Occipital lobe (tissue), 1 donor: ENCODE measurements at regions not wholly inside any gene's neighbourhood (a gene's known extent, or its start where the extent isn't known, plus 50 kb on each side); places are given as distances from the start of the nearest gene placed in this dataset.
"Not testable (repeated sequence)": the region's sequence is repeated elsewhere in the genome, so short reads cannot be mapped to it uniquely, and the experiment has no call there.

ENCODE experiments used
- DNase-seq: peaks from one replicate; lab custom pipeline; 2025; lab: John Stamatoyannopoulos, UW

DNA sequence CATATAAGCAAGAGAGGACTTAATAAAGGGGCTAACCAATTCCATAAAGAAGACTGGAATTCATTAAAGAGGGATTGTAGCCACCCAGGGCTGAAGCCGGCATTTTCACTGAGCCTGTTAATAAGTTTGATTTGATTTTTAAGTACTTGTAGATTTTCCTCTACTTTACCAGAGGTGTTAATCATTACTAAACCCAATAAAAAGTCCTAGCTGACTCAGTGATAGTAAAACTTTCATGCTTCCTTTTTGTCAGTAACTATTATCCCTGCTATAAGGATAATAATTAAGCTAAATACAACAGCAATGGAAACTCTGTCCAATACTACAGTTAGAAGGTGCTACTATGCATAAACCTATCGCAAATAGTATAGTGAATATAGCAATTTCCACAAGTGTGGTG is 260.2 kb downstream of the CEMIP2 start:
- DNase-seq, result not testable (repeated sequence)

- DNase-seq, result no peak
These were observed 261.5 kb downstream of the CEMIP2 start for GRCh38 chr9:71506821-71507220.

- no peak for DNase-seq
These were observed 263.7 kb downstream of the CEMIP2 start for GRCh38 chr9:71504636-71505035.

GRCh38 chr9:71498691-71499090 is 269.6 kb downstream of the CEMIP2 start:
- no peak for DNase-seq

DNA sequence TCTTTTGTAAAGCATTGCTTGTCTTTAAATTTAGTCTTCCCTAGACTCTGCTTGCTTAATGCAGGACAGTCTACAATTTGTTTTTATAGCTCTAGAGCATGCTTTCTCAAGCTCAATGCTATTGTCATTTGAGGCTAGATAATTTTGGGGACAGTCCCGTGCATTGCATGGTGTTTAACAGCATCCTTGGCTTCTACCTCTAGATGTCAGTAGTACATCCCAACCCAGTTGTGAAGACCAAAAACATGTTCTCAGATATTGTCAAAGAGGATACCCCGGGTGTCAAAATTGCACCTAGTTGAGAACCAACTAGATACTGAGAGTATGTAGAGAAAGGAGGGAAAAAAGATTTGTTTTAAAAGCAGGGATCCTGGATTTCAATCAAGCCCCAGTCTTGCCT is 277.5 kb downstream of the CEMIP2 start:
- DNase-seq, result no peak

DNA sequence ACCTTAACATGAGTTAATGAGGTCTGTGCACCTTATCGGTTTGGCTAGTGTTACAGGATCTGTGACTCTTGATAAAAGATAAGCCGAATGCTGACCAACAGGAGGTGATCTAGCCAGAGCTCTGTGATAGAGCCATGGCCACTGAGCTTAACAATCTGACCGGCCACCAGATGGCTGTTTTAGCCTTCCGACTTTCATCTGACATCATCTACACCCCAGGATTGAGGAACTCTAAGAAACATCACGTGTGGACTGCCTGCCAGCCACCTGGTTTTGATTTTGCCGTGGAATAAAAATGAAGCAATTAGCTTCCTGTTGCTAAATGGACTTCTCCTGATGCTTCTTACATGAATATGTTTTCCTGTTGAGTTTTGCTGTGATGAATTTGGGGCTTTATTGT is 281.3 kb downstream of the CEMIP2 start:
- no peak for DNase-seq

DNA sequence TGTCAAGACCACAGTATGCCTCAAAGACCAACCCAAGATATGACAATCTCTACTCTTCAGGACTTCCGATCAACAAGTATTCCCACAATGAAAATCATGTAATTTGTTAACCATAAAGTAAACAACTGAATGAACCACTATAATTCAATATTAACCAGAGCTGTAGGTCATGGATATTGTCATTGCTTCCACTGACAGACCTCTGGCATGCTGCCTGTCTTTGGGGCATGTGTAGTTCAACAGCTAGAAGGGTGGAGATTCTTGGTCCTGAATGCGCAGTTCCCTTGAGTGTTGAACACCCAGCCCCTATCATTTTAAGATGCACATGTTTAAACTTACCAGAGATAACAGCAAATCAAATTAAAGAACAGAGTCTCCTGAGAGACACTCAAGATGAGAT is 283.0 kb downstream of the CEMIP2 start:
- no peak for DNase-seq

- no peak for DNase-seq
These were observed 284.9 kb downstream of the CEMIP2 start for GRCh38 chr9:71483436-71483835.

GRCh38 chr9:71479621-71480020 is 288.7 kb downstream of the CEMIP2 start:
- no peak for DNase-seq

DNA sequence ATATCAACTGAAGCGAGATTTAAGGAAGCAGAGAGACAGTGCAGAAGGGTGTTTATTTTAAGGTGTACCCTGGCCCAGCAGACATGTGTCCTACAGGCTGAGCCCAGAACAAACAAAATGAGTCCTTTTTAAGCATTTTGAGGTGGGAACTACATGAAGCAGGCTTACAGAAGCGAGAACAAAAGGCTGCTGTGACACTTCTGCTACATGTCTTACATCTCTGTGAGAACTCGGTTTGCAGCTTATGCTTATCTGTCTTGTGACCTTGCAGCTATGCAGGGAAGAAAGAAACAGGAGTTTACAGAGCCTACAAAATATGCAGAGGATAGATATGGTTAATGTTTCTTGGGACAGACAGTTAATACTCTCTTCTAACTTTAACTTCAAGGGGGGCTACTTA is 295.9 kb downstream of the CEMIP2 start:
- DNase-seq, result no peak

DNA sequence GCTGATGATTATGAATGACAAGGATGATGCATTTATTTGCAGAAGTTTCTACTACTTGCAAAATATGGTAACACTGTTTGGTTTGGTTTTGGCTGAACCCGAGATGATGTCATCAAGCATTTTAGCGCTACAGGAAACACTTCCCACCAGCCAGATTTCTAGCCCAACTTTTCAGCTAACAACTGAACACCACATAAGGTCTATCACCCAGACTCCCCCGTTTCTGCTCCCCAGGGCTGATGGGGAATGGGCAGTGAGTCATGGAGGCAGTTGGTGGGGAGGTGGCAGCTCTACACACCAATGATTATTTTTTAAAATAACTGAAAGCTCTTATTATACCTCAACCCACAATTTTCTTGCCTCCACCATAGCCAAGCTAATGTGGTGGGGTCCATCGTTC is 302.9 kb downstream of the CEMIP2 start:
- DNase-seq, result no peak

DNA sequence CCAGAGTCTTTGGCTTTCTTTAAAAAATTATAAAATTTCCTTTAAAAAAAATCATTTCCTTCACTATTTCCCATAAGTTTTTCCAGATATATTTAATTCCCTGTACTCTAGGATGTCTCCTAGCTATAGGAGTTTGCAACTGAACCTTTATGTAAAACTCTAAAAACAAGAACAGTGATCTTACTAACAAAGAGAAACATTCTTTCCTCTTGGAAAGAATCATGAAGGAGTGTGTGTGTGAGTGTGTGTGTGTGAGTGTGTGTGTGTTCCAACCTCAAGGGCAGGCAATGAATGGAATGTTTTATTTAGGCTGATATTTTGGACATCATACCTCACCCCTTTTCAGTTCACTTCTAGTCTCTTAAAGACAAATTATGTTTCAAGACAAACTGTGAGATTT is 309.2 kb downstream of the CEMIP2 start:
- DNase-seq, result no peak

- DNase-seq, result peak; percentile 24
These were observed 321.6 kb downstream of the CEMIP2 start for GRCh38 chr9:71446473-71447411.

DNA sequence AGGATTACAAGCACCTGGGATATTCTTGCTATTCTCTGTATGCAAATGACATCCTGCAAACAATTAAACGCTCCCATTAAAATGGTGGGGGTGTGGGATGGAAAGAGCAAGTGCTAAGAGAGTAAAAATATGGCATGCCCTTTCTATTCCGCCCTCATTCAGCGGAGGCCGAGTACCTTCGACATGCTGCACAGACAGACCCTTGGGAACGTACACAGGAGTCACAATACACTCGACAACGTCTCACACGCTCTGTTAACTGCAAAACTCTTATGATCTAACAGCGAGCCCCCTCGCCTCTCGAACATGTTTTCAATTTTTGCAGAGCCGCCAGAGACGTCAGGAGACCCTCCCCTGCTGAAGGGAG is 322.2 kb downstream of the CEMIP2 start:
- DNase-seq, result no peak

- no peak for DNase-seq
These were observed 321.5 kb upstream of the TRPM3 start for GRCh38 chr9:71442937-71443336.

GRCh38 chr9:71441266-71441665 is 319.8 kb upstream of the TRPM3 start:
- no peak for DNase-seq

DNA sequence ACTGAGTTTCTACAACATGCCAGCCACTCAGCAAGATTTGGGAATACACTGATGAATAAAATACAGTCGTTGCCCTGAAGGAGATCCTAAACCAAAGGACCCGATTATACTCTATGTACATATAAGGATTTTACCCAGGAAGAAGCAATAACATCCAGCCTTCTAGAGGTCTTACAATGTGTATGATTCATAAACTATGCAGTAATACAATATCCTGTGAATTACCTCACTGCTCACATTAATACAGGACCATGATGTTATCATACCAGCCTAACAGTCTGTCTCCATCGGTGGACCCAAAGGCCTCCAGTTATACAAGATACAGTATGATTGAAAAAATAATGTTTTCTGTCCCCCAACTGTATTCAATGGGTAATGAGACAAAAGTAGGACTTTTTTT is 310.5 kb upstream of the TRPM3 start:
- no peak for DNase-seq

GRCh38 chr9:71407341-71407740 is 285.9 kb upstream of the TRPM3 start:
- DNase-seq, result not testable (repeated sequence)

DNA sequence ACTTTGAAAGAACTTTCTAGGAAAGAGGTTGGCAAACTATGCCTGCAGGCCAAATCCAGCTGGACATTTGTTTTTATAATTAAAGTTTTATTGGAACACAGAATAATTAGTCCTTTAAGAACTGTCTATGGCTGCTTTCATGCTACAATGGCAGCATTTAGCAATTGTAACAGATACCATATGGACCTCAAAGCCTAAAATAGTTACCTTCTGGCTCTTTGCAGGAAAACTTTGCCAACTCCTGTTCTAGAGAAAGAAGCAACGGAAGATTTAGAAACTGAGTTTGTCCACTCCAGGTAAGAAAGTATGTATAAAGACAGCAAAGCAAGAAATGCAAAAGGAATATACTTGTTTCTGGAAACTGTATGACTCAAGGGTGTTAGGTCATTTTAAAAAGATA is 281.7 kb upstream of the TRPM3 start:
- DNase-seq, result no peak

- DNase-seq, result no peak
These were observed 271.6 kb upstream of the TRPM3 start for GRCh38 chr9:71393005-71393404.

DNA sequence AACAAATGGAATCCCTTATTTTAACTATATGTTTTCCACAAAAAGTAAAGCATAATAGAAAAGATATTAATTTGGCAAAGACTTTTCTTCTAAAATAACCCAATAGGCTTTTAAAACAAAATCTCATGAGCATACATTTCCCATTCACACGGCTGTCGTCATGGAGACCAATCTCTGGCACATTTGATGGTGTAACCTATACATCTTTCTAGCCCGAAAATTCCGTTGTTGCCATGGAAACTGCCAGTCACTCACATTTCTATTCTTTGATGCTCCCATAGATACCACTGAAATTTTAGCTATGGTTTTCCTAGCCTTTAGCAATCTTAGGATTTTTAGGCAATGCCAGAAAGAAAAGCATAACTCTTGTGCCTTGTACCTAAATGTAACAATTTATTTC is 262.9 kb upstream of the TRPM3 start:
- no peak for DNase-seq

DNA sequence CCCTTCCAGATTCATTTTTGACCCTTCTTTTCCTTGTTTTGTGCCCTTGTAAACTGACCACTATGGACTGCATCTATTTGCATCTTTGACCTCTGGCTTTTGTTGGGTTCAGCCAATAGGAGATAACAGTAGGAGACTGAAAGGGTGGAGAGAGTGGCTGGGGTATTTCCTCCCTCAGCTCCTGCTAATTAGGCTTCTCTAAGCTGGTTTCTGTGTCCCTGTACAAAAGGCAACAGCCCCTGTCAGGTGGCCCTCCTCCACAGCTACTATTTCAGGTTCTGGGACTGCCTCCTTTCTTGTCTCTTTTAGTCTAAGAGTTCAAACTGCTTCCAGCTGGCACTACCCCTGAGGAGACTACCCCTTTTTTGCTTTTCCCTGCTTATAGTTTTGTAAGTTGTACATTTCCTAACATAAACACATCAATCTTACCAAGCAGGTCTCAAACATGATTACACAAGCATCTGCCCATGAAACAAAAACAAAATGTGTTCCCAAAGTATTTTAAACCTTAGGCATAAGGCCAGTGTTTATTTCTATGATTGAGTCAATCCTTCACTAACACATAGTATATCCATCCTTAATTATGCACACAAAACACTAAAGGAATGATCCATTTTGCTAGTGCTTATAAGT is 262.0 kb upstream of the TRPM3 start:
- no peak for DNase-seq

DNA sequence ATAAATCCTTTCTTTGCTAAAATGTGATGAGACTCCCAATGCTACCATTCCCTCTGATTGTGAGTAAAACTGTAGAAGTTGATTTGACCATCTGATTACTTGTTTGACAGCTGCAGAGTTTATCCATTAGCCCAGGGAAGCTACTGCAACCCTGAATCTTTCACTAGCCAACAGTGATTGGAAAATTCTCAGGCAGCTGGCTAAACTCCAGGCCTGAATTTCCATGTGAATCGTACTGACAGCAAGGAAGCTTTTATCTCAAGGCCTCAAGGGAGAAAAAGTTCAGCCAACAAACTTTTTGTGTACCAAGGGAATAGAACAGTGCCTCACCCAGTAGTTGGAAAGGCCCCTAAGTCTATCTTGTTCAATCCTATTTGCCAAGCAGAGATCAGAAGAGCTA is 246.7 kb upstream of the TRPM3 start:
- DNase-seq, result no peak
